ENCODE measurements at regions not wholly inside any gene's neighbourhood (a gene's known extent, or its start where the extent isn't known, plus 50 kb on each side); places are given as distances from the start of the nearest gene placed in this dataset.
"Not testable (repeated sequence)": the region's sequence is repeated elsewhere in the genome, so short reads cannot be mapped to it uniquely, and the experiment has no call there.

- H3K4me1 ChIP-seq (ENCODE audit: control insufficient read depth, insufficient read depth, low read length) = no peaks in the 10 kb centered on the region
- no peak for DNase-seq
- H3K4me3 ChIP-seq (ENCODE audit: low read length) = no peak overlapping the region
- no peaks in the 10 kb centered on the region for H3K9me3 ChIP-seq (replicated peaks; ENCODE audit: control insufficient read depth, low read depth, low read length)
- no peaks in the 10 kb centered on the region for H3K27me3 ChIP-seq (ENCODE audit: control insufficient read depth, insufficient read depth, low read length)
- WGBS (ENCODE audit: insufficient coverage) = 68% methylated on average over 5 of the region's 10 CpGs
- H3K36me3 ChIP-seq (ENCODE audit: control insufficient read depth, insufficient read depth, low read length) = no peaks in the 10 kb centered on the region
- no peak overlapping the region for H3K27ac ChIP-seq (ENCODE audit: low read length)
These were observed 733.7 kb upstream of the FRG1 start for GRCh38 chr4:189206953-189207352.

DNA sequence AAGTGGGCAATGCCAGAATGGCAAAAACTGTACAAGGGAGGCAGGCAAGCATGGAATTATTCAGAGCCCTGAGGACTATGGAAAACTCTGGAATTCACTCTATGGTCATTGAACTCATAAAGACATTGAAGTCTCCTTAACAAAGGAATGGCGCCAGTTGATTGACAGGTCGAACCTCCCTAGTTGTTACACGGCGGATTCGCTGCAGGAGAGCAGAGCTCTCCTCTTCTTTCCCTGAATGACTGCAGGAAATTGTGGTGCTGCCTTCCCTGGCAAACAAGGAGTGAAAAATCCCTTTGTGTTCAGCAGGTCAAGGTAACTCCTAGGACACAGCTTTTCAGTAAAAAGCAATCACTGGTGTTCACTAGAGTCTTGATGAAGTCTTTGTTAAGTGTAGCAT is 732.8 kb upstream of the FRG1 start:
- Histone ChIP-seq H3K27me3 (ENCODE audit: control insufficient read depth, insufficient read depth, low read length) (no peaks in the 10 kb centered on the region), H3K4me3 (ENCODE audit: low read length) (no peak overlapping the region), H3K9me3 (replicated peaks; ENCODE audit: control insufficient read depth, low read depth, low read length) (no peaks in the 10 kb centered on the region), H3K4me1 (ENCODE audit: control insufficient read depth, insufficient read depth, low read length) (no peaks in the 10 kb centered on the region), H3K27ac (ENCODE audit: low read length) (no peak overlapping the region), H3K36me3 (ENCODE audit: control insufficient read depth, insufficient read depth, low read length) (no peaks in the 10 kb centered on the region)
- DNase-seq = no peak
- WGBS (ENCODE audit: insufficient coverage) = 94% methylated on average over 5 of the region's 5 CpGs

- WGBS (ENCODE audit: insufficient coverage) = no CpG with 5 or more reads among the region's 3 CpGs
These were observed 725.1 kb upstream of the FRG1 start for GRCh38 chr4:189215574-189215973.

DNA sequence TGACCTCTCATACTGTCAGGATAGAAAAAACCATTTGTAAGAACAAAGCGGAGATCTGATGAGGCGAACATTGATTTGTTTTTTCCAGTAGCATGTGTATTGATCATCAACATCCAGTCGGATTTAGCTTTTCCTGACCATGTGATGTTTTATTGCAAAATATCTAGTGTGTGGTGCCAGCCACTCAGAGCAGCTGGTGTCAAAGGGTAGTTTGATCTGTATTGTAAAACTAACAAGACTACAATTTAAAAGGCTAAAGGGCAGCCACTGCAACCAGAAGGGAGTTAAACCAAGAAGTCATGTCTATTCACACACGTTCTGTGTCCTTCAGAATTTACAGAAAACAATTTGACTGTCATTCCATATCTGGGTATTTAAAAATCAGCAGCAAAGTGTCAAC is 719.0 kb upstream of the FRG1 start:
- no peaks in the 10 kb centered on the region for H3K9me3 ChIP-seq (replicated peaks; ENCODE audit: control insufficient read depth, low read depth, low read length)

More at GRCh38 chr4:189215574-189215973, 725.1 kb upstream of the FRG1 start:
- DNase-seq = no peak
- Histone ChIP-seq H3K4me1 (ENCODE audit: control insufficient read depth, insufficient read depth, low read length) (no peaks in the 10 kb centered on the region), H3K4me3 (ENCODE audit: low read length) (no peak overlapping the region), H3K27ac (ENCODE audit: low read length) (no peak overlapping the region), H3K9me3 (replicated peaks; ENCODE audit: control insufficient read depth, low read depth, low read length) (no peaks in the 10 kb centered on the region), H3K36me3 (ENCODE audit: control insufficient read depth, insufficient read depth, low read length) (no peaks in the 10 kb centered on the region), H3K27me3 (ENCODE audit: control insufficient read depth, insufficient read depth, low read length) (no peaks in the 10 kb centered on the region)

GRCh38 chr4:189228726-189229125 is 711.9 kb upstream of the FRG1 start:
- H3K4me1 ChIP-seq (ENCODE audit: control insufficient read depth, insufficient read depth, low read length) = no peaks in the 10 kb centered on the region
- H3K36me3 ChIP-seq (ENCODE audit: control insufficient read depth, insufficient read depth, low read length) = no peaks in the 10 kb centered on the region
- H3K4me3 ChIP-seq (ENCODE audit: low read length) = no peak overlapping the region
- no peak for DNase-seq
- H3K27ac ChIP-seq (ENCODE audit: low read length) = no peak overlapping the region
- no CpG with 5 or more reads among the region's 1 CpG for WGBS (ENCODE audit: insufficient coverage)
- H3K27me3 ChIP-seq (ENCODE audit: control insufficient read depth, insufficient read depth, low read length) = no peaks in the 10 kb centered on the region
- no peaks in the 10 kb centered on the region for H3K9me3 ChIP-seq (replicated peaks; ENCODE audit: control insufficient read depth, low read depth, low read length)

More for the DNA sequence above, 719.0 kb upstream of the FRG1 start:
- no peaks in the 10 kb centered on the region for H3K36me3 ChIP-seq (ENCODE audit: control insufficient read depth, insufficient read depth, low read length)
- H3K4me3 ChIP-seq (ENCODE audit: low read length) = no peak overlapping the region
- H3K4me1 ChIP-seq (ENCODE audit: control insufficient read depth, insufficient read depth, low read length) = no peaks in the 10 kb centered on the region
- no peaks in the 10 kb centered on the region for H3K27me3 ChIP-seq (ENCODE audit: control insufficient read depth, insufficient read depth, low read length)
- WGBS (ENCODE audit: insufficient coverage) = no CpG with 5 or more reads among the region's 4 CpGs
- H3K27ac ChIP-seq (ENCODE audit: low read length) = no peak overlapping the region
- no peak for DNase-seq

GRCh38 chr4:189232274-189232673 is 708.4 kb upstream of the FRG1 start:
- no peaks in the 10 kb centered on the region for H3K9me3 ChIP-seq (replicated peaks; ENCODE audit: control insufficient read depth, low read depth, low read length)
- no peaks in the 10 kb centered on the region for H3K4me1 ChIP-seq (ENCODE audit: control insufficient read depth, insufficient read depth, low read length)
- H3K27ac ChIP-seq (ENCODE audit: low read length) = no peak overlapping the region
- no peak for DNase-seq
- H3K27me3 ChIP-seq (ENCODE audit: control insufficient read depth, insufficient read depth, low read length) = no peaks in the 10 kb centered on the region
- no peak overlapping the region for H3K4me3 ChIP-seq (ENCODE audit: low read length)
- H3K36me3 ChIP-seq (ENCODE audit: control insufficient read depth, insufficient read depth, low read length) = no peaks in the 10 kb centered on the region
- WGBS (ENCODE audit: insufficient coverage) = 40% methylated on average over 1 of the region's 2 CpGs

DNA sequence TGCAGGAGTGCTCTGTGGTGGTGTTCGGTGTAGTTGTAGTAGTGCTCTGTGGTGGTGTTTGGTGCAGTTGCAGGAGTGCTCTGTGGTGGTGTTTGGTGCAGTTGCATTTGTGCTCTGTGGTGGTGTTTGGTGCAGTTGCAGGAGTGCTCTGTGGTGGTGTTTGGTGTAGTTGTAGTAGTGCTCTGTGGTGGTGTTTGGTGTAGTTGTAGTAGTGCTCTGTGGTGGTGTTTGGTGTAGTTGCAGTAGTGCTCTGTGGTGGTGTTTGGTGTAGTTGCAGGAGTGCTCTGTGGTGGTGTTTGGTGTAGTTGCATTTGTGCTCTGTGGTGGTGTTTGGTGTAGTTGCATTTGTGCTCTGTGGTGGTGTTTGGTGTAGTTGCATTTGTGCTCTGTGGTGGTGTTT is 706.9 kb upstream of the FRG1 start:
- no CpG with 5 or more reads among the region's 1 CpG for WGBS (ENCODE audit: insufficient coverage)
- not testable (repeated sequence) for DNase-seq; H3K9me3 ChIP-seq (replicated peaks; ENCODE audit: control insufficient read depth, low read depth, low read length); H3K4me3 ChIP-seq (ENCODE audit: low read length); H3K4me1 ChIP-seq (ENCODE audit: control insufficient read depth, insufficient read depth, low read length); H3K27ac ChIP-seq (ENCODE audit: low read length); H3K27me3 ChIP-seq (ENCODE audit: control insufficient read depth, insufficient read depth, low read length); H3K36me3 ChIP-seq (ENCODE audit: control insufficient read depth, insufficient read depth, low read length)

- not testable (repeated sequence) for H3K27me3 ChIP-seq (ENCODE audit: control insufficient read depth, insufficient read depth, low read length); H3K4me3 ChIP-seq (ENCODE audit: low read length); DNase-seq; H3K27ac ChIP-seq (ENCODE audit: low read length); H3K36me3 ChIP-seq (ENCODE audit: control insufficient read depth, insufficient read depth, low read length); H3K4me1 ChIP-seq (ENCODE audit: control insufficient read depth, insufficient read depth, low read length); H3K9me3 ChIP-seq (replicated peaks; ENCODE audit: control insufficient read depth, low read depth, low read length)
These were observed 705.7 kb upstream of the FRG1 start for GRCh38 chr4:189234948-189235347.

DNA sequence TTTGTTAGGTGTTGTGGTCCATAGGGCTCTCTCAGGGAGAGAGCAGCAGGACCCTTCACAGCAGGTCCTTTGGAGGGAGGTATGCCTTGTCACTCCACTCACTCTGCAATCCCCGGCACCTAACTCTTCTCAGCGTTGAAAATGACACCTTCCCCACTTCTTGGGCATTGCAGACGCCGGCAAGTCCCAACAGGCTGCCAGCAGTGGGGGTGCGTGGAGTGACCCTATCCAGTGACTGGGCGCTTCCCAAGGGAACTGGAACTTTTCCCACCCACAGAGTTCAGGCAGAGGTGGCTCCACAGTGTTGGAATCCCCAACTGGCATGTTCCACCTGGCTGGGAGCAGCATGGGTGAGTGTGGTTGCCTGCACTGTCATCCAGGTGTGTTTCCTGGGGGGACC is 705.1 kb upstream of the FRG1 start:
- Histone ChIP-seq H3K27me3 (ENCODE audit: control insufficient read depth, insufficient read depth, low read length) (no peaks in the 10 kb centered on the region), H3K27ac (ENCODE audit: low read length) (no peak overlapping the region), H3K4me1 (ENCODE audit: control insufficient read depth, insufficient read depth, low read length) (no peaks in the 10 kb centered on the region), H3K36me3 (ENCODE audit: control insufficient read depth, insufficient read depth, low read length) (no peaks in the 10 kb centered on the region), H3K9me3 (replicated peaks; ENCODE audit: control insufficient read depth, low read depth, low read length) (no peaks in the 10 kb centered on the region), H3K4me3 (ENCODE audit: low read length) (no peak overlapping the region)
- no peak for DNase-seq
- 94% methylated on average over 4 of the region's 6 CpGs for WGBS (ENCODE audit: insufficient coverage)

DNA sequence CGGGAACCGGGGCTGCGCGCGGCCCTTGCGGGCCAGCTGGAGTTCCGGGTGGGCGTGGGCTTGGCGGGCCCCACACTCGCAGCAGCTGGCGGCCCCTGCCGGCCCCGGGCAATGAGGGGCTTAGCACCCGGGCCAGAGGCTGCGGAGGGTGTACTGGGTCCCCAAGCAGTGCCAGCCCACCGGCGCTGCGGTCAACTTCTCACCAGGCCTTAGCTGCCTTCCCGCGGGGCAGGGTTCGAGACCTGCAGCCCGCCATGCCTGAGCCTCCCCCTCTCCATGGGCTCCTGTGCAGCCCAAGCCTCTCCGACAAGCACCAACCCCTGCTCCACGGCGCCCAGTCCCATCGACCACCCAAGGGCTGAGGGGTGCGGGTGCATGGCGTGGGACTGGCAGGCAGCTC is 704.4 kb upstream of the FRG1 start:
- not testable (repeated sequence) for H3K36me3 ChIP-seq (ENCODE audit: control insufficient read depth, insufficient read depth, low read length); H3K4me3 ChIP-seq (ENCODE audit: low read length); H3K9me3 ChIP-seq (replicated peaks; ENCODE audit: control insufficient read depth, low read depth, low read length); DNase-seq; H3K27me3 ChIP-seq (ENCODE audit: control insufficient read depth, insufficient read depth, low read length); H3K4me1 ChIP-seq (ENCODE audit: control insufficient read depth, insufficient read depth, low read length); H3K27ac ChIP-seq (ENCODE audit: low read length)
- WGBS (ENCODE audit: insufficient coverage) = 93% methylated on average over 23 of the region's 28 CpGs

DNA sequence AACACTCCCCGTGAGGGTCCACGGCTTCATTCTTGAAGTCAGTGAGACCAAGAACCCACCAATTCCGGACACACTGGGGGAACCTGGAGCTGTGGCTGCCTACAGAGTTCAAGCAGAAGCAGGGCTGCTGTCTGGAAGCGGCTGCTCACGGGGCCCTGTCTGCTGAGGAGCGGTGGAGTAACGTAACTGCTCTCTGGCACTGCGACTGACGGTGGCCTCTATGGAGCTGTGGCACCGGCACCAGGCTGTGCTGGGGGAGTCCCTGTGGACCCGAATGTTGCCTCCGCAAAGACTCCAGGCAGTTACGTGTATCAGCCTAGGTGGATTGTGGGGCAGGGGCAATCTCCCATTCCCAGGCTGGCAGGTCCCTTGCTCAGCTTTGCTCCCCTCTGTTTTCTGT is 703.3 kb upstream of the FRG1 start:
- no peak overlapping the region for H3K4me3 ChIP-seq (ENCODE audit: low read length)
- no peaks in the 10 kb centered on the region for H3K36me3 ChIP-seq (ENCODE audit: control insufficient read depth, insufficient read depth, low read length)
- 91% methylated on average over 13 of the region's 13 CpGs for WGBS (ENCODE audit: insufficient coverage)
- H3K4me1 ChIP-seq (ENCODE audit: control insufficient read depth, insufficient read depth, low read length) = no peaks in the 10 kb centered on the region
- H3K27me3 ChIP-seq (ENCODE audit: control insufficient read depth, insufficient read depth, low read length) = no peaks in the 10 kb centered on the region
- no peak for DNase-seq
- H3K9me3 ChIP-seq (replicated peaks; ENCODE audit: control insufficient read depth, low read depth, low read length) = no peaks in the 10 kb centered on the region
- H3K27ac ChIP-seq (ENCODE audit: low read length) = no peak overlapping the region
